Muscle of leg (tissue), 3 donors: ENCODE measurements at regions not wholly inside any gene's neighbourhood (a gene's known extent, or its start where the extent isn't known, plus 50 kb on each side); places are given as distances from the start of the nearest gene placed in this dataset.

Experiments used
- DNase-seq: peaks from one replicate; pipeline ENCODE4 v3.0.0; 2013
- H3K27ac ChIP-seq: one replicate; pipeline ENCODE4 v1.5.1; 2013; ENCODE audit warnings: mild to moderate bottlenecking, low read length, control low read depth
- H3K27me3 ChIP-seq: one replicate; pipeline ENCODE4 v1.6.1; 2013; ENCODE audit warnings: low read length; ENCODE audit not compliant: control insufficient read depth, insufficient read depth
- H3K36me3 ChIP-seq: one replicate; pipeline ENCODE4 v1.6.1; 2013; ENCODE audit warnings: low read length; ENCODE audit not compliant: control insufficient read depth, insufficient read depth
- H3K4me1 ChIP-seq: one replicate; pipeline ENCODE4 v1.6.1; 2013; ENCODE audit warnings: low read length; ENCODE audit not compliant: control insufficient read depth, insufficient read depth
- H3K4me3 ChIP-seq: one replicate; pipeline ENCODE4 v1.5.1; 2013; ENCODE audit warnings: low read length, control low read depth
- H3K9me3 ChIP-seq: replicated peaks from 2 replicates; pipeline ENCODE4 v1.6.1; 2013; ENCODE audit warnings: low read depth, low read length; ENCODE audit not compliant: control insufficient read depth
- WGBS: methylation state at CpG from one replicate; pipeline ENCODE4 v1.1.5; 2013; ENCODE audit warnings: missing lambda C conversion rate; ENCODE audit not compliant: insufficient coverage; 5-methylcytosine and 5-hydroxymethylcytosine counted together

DNA sequence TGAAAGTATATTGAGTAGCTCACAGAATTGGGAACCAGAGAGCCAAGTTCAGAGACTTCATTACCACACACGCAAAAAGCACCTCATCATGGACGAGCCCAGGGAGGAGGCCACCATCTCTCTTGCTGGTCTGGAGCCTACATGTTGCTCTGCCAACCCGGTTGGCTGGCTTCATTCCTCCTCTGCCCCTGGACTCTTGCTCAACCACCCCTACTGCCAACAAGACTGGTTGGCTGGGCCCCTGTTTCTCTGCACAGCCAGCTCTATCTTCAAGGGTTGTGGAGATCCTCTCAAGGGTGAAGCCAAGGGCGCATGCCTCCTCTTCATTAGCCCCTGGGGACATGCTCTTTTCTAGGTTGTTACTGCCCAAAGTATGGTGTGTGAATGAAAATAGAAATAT lies 142.7 kb downstream of the JCAD start:
- WGBS, result 96% methylated on average over 3 of the region's 4 CpGs
- Histone ChIP-seq H3K4me3 (no peak overlapping the region), H3K36me3 (no peaks in the 10 kb centered on the region), H3K27ac (no peak overlapping the region), H3K4me1 (peaks cover 3% of the 10 kb centered on the region), H3K27me3 (no peaks in the 10 kb centered on the region), H3K9me3 (no peaks in the 10 kb centered on the region)
- no peak for DNase-seq

DNA sequence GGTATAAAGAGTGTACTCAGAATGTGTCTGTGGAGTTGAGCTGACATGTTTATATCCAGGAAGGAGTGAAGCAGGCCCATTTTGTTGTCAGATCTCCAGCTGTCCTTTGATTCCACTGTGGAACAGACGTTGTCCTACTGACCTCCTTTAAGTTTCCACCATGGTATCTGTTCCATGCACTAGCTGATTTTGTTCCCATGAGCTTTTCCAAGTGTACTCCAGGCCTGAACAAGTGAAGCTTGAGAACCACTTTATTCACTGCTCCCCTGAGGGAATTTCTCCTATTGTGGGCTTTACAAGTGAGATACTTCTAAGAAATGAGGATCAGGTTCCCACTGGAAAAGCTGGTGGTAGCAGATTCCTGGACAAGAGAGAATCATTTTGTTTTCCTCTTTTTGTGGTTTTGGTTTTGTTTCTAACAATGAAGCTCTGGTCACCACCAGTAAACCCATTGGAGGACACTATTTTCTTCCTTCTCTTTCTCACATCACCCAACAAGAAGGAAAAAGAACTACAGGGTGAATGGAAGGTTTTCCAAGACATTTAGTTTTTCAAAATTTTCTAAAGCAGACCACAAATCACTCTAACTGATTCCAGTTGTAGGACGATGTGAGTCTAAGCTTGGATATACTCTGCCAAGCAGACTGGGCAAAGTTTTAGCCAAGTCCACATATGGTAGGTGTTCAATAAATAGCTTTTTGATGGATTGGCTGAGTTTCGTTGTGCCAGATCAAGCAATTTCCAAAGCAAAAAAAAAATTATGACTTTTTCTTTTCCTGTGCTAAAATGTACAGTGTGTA lies 144.2 kb downstream of the JCAD start:
- H3K4me1 ChIP-seq, result no peaks in the 10 kb centered on the region
- no peak overlapping the region for H3K27ac ChIP-seq
- DNase-seq, result peak; percentile 41
- 60% methylated on average over 1 of the region's 3 CpGs for WGBS
- no peaks in the 10 kb centered on the region for H3K36me3 ChIP-seq
- H3K9me3 ChIP-seq, result no peaks in the 10 kb centered on the region
- no peaks in the 10 kb centered on the region for H3K27me3 ChIP-seq
- H3K4me3 ChIP-seq, result no peak overlapping the region

DNA sequence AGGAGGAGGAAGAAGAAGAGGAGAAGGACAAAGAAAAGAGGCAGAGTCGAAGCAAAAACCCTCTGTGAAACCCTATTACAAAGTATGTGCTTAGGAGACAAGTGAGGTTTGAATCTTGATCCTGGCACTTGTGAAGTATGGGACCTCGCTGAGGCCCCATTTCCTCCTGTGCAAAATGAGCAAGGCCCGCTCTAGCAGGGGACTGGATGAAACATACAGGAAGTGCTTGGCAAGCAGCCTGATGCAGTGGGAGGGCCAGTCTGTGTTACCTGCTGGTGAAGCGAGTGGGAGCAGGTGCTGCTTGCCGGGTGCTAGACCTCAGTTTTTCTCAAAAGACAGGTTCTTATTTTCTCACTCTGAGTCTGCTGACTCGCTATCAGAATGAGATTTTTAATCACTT lies 150.4 kb downstream of the JCAD start:
- H3K36me3 ChIP-seq, result no peaks in the 10 kb centered on the region

DNA sequence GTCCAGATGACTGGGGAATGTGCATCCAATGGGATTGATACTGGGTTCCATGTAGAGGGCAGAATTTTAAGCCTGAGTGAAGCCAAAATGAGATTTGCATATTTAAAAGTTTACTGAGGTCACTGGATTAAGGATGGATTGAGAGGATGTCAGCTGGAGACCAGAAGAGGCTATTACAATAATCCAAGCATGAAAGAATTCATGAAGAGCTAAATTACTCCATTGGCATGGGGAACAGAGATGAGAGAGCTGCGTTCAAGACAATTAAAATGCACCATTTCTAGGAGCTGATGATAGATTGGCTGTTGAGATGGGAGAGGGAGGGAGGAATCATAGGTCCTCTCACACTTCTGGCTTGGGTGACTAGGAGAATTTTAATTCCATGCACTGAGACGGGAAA lies 158.5 kb downstream of the JCAD start:
- 83% methylated on average over 2 of the region's 2 CpGs for WGBS
- no peaks in the 10 kb centered on the region for H3K9me3 ChIP-seq
- no peak overlapping the region for H3K27ac ChIP-seq
- H3K4me3 ChIP-seq, result no peak overlapping the region
- peaks cover 2% of the 10 kb centered on the region for H3K4me1 ChIP-seq
- no peaks in the 10 kb centered on the region for H3K27me3 ChIP-seq
- DNase-seq, result no peak
- no peaks in the 10 kb centered on the region for H3K36me3 ChIP-seq

More for the DNA sequence above, 150.4 kb downstream of the JCAD start:
- WGBS, result 50% methylated on average over 4 of the region's 6 CpGs
- Histone ChIP-seq H3K9me3 (no peaks in the 10 kb centered on the region), H3K4me1 (no peaks in the 10 kb centered on the region), H3K27me3 (no peaks in the 10 kb centered on the region), H3K27ac (no peak overlapping the region), H3K4me3 (no peak overlapping the region)
- DNase-seq, result no peak

DNA sequence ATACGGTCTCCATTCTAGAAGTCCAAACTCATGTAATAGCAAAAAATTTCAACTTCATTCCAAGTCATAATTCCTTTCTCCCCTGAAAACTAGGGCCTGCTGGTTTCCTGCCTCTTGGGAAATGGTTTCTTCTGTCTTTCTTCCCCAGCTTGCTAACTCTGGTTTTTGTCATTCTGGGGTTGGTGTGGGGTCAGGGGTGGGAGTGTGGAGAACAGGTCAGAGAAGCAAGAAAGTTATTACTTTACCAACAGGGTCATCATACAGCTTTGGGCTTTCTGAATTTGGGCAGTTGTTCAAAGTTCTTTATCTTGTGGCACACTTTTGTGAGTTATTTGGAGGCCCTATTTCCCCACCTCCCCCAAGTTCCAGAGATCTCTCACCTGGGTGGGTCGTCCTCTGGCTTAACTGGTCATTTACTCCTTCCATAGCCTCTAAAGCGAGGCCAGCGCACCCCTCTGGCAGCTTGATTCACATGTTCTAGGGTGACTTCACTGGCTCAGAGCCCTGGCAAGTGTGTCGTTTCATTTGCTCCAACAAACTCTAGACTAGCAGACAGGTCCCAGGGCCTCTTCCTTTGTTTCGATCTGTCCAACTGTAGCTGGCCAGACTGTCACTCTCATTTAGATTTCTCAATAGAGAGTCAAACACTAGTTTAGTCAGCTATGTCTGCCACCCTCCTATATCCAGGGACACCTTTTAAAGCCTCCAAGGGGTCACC lies 161.2 kb downstream of the JCAD start:
- peaks cover 6% of the 10 kb centered on the region for H3K4me1 ChIP-seq
- H3K9me3 ChIP-seq, result no peaks in the 10 kb centered on the region
- peak; percentile 30 for DNase-seq
- no peaks in the 10 kb centered on the region for H3K27me3 ChIP-seq
- H3K4me3 ChIP-seq, result no peak overlapping the region
- H3K27ac ChIP-seq, result peak overlapping the region; percentile 17
- H3K36me3 ChIP-seq, result no peaks in the 10 kb centered on the region
- WGBS, result 53% methylated on average over 5 of the region's 6 CpGs

DNA sequence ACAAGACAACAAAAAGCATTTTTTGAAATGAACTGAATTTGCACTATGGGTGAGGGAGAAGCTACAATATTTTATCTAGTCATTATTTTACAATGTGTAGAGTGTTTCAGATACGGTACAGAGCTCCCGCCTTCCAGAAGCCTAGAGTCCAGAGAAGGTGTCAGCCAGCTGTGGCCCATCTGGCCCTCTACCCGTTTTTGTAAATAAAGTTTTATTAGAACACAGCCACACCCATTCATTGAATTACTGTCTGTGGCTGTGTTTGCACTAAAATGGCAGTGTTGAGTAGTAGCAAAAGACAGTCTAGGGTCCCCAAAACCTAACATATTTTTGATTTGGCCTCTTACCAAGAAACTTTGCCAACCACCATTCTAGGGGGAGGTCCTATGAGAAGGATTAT lies 162.0 kb downstream of the JCAD start:
- Histone ChIP-seq H3K36me3 (no peaks in the 10 kb centered on the region), H3K27me3 (no peaks in the 10 kb centered on the region), H3K27ac (no peak overlapping the region), H3K4me1 (peaks cover 6% of the 10 kb centered on the region), H3K9me3 (no peaks in the 10 kb centered on the region), H3K4me3 (no peak overlapping the region)
- WGBS, result no CpG with 5 or more reads among the region's 3 CpGs
- no peak for DNase-seq

DNA sequence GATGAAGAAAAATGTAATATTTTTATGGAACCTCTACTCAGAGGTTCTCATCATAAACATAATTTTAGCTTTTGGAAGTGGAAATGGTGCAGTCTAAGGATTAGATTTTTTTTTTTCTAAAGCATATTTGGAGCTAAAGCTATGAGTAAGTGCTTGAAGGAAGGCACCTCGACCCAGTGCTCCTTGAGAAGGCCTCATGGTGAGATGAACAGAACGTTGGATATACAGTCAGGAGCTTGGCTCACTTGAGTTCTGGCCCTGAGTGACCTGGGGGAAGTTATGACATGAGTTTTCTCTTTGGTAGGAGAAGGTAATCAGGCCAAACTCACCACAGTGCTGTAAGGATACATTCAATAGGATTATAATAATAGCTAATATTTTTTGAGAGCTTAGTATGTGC lies 163.3 kb downstream of the JCAD start:
- H3K9me3 ChIP-seq, result no peaks in the 10 kb centered on the region
- peak overlapping the region; percentile 73 for H3K27ac ChIP-seq
- WGBS, result 6% methylated on average over 2 of the region's 2 CpGs
- peaks cover 6% of the 10 kb centered on the region for H3K4me1 ChIP-seq
- H3K27me3 ChIP-seq, result no peaks in the 10 kb centered on the region
- no peaks in the 10 kb centered on the region for H3K36me3 ChIP-seq
- no peak for DNase-seq
- H3K4me3 ChIP-seq, result no peak overlapping the region

DNA sequence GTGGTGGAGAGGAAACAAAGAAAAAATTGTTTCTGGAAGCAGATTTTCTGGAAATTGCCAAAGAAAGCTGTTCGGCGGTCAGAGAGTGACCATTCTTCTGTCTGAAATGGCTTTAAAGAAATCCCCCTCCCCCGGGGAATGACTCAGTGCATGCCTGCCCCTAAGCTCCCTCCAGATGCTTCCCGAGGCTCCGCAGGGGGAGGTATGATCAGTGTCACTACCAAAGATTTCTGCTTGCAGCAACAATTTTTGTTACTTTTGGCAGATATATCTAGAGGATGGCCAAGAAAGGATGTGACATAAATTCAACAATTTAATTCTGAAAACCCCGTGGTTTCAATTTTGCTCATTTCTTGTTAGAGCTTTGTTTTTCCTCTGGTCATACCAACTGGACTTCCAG lies 163.9 kb downstream of the JCAD start:
- Histone ChIP-seq H3K9me3 (no peaks in the 10 kb centered on the region), H3K27me3 (no peaks in the 10 kb centered on the region), H3K4me1 (peaks cover 6% of the 10 kb centered on the region), H3K27ac (peak overlapping the region; percentile 73), H3K4me3 (no peak overlapping the region), H3K36me3 (no peaks in the 10 kb centered on the region)
- WGBS, result 20% methylated on average over 1 of the region's 6 CpGs
- peak; percentile 92 for DNase-seq

DNA sequence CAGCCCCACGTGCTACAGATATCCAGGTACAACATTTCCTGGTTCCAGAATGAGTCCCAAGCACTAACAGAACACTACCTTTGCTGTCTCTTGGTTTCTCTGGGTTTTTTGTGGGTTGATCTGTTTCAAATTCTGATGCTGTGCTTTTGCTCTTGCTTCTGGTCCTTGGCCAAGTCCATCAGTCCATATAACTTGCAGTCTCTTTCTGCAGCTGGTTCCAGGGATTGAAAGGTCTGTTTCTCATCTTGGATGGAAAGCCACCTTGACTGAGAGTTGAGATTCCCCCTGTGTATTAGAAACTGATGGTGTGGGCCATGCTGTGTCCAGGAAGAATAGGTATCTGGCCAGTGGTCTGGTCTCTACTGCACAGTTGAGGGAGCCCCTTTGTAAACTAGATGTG lies 171.1 kb downstream of the JCAD start:
- H3K36me3 ChIP-seq, result no peaks in the 10 kb centered on the region
- DNase-seq, result peak; percentile 64
- no peaks in the 10 kb centered on the region for H3K27me3 ChIP-seq
- WGBS, result 40% methylated on average over 1 of the region's 1 CpG
- H3K27ac ChIP-seq, result peak overlapping the region; percentile 24
- H3K9me3 ChIP-seq, result no peaks in the 10 kb centered on the region
- H3K4me3 ChIP-seq, result no peak overlapping the region
- H3K4me1 ChIP-seq, result peaks cover 5% of the 10 kb centered on the region

DNA sequence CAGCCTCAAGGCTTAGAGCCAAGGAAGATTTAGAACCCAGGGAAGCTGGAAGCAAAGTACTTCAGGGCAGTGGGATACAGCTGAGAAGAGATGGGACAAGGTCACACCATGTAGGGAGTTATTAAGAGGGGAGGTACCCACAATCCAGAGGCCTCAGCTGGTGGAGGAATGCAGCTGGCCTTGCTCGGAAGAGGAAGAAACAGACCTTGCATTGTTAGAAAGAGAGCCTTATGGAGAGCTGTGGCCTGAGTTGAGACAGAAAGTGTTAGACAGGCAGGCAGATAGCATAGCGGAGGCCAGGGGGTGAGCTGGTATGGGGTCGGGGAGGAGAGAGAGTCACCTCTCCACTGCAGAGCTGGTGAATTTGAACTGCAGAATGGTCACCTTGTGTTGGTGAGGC lies 173.1 kb downstream of the JCAD start:
- peaks cover 9% of the 10 kb centered on the region for H3K4me1 ChIP-seq
- no peak overlapping the region for H3K27ac ChIP-seq
- no peak for DNase-seq
- WGBS, result 78% methylated on average over 3 of the region's 3 CpGs
- no peaks in the 10 kb centered on the region for H3K36me3 ChIP-seq
- H3K27me3 ChIP-seq, result no peaks in the 10 kb centered on the region
- no peak overlapping the region for H3K4me3 ChIP-seq
- H3K9me3 ChIP-seq, result no peaks in the 10 kb centered on the region
